ENCODE measurements at regions not wholly inside any gene's neighbourhood (a gene's known extent, or its start where the extent isn't known, plus 50 kb on each side); places are given as distances from the start of the nearest gene placed in this dataset.

GRCh38 chr11:82398300-82398815 is 335.3 kb downstream of the FAM181B start:
- TF ChIP-seq EED (IDR thresholded peaks at IDR 0.05; ENCODE audit: low read depth) (no peak), MAX (IDR thresholded peaks at IDR 0.05; ENCODE audit: low read depth, low read length) (no peak), REST (IDR thresholded peaks at IDR 0.05; ENCODE audit: low read depth, low read length) (no peak), RAD21 (IDR thresholded peaks at IDR 0.05; ENCODE audit: insufficient read depth, low read depth, low read length) (no peak), EZH2 (IDR thresholded peaks at IDR 0.05; ENCODE audit: borderline replicate concordance, control insufficient read depth, low read depth, low read length) (no peak), CEBPB (IDR thresholded peaks at IDR 0.05; ENCODE audit: borderline replicate concordance in 1 of 2, low read depth in 2 of 2, low read length in 2 of 2) (no peak), USF2 (IDR thresholded peaks at IDR 0.05; ENCODE audit: borderline replicate concordance, low read depth, low read length) (no peak), CBFB (IDR thresholded peaks at IDR 0.05; ENCODE audit: low read depth) (no peak), MTA2 (IDR thresholded peaks at IDR 0.05; ENCODE audit: low read depth) (no peak)
